Adrenal gland (tissue), 5 donors: ENCODE measurements at regions not wholly inside any gene's neighbourhood (a gene's known extent, or its start where the extent isn't known, plus 50 kb on each side); places are given as distances from the start of the nearest gene placed in this dataset.

Source experiments
- POLR2A ChIP-seq, 2 donors: fragments of 450-650 bp; IDR thresholded peaks; one replicate each; pipeline ENCODE4 v1.6.1; 2017; ENCODE audit warnings: antibody characterized with exemption in 2 of 2, mild to moderate bottlenecking in 2 of 2, moderate library complexity in 1 of 2
- TF ChIP-seq, protein P1 (sequence below), 6 experiments: fragments of 450-650 bp in 4 of 6; fragments of 200-600 bp in 2 of 6; sonication (generic) in 1 of 6; IDR thresholded peaks; 1 replicate in 5 of 6; 2 replicates in 1 of 6; pipeline versions ENCODE4 v1.5.1 to v1.8.0; 2016 to 2021; ENCODE audit warnings: antibody characterized with exemption in 6 of 6, mild to moderate bottlenecking in 2 of 6, moderate library complexity in 1 of 6
- donor health status: DM: no; HTN: no; CAD: no.

DNA sequence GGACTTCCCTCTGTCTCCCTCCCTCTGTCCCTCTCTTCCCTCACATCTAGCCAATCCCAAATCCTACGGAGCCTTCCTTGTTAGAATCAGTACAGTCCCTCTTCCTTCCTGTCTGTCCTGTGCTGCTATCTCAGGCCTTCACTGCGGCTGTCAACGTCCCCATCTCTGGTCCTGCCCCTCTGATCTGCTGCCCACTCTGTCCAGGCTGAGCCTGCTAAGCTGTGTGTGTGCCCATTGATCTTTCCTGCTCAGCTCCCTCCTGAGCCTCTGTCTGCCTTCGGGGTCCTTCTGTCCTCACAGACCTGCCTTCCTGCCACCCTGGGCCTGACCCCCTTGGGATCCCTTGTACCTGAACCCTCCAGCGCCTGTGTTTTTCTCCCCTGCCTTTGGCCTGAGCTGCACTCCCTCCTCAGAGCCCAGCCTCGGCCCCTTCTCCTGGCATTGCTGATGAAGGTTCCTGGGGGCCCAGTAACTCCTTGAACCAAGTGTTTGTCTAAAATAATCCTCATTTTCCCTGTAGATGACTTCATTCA is 182.1 kb upstream of the SHH start:
- TF ChIP-seq, protein P1, sequence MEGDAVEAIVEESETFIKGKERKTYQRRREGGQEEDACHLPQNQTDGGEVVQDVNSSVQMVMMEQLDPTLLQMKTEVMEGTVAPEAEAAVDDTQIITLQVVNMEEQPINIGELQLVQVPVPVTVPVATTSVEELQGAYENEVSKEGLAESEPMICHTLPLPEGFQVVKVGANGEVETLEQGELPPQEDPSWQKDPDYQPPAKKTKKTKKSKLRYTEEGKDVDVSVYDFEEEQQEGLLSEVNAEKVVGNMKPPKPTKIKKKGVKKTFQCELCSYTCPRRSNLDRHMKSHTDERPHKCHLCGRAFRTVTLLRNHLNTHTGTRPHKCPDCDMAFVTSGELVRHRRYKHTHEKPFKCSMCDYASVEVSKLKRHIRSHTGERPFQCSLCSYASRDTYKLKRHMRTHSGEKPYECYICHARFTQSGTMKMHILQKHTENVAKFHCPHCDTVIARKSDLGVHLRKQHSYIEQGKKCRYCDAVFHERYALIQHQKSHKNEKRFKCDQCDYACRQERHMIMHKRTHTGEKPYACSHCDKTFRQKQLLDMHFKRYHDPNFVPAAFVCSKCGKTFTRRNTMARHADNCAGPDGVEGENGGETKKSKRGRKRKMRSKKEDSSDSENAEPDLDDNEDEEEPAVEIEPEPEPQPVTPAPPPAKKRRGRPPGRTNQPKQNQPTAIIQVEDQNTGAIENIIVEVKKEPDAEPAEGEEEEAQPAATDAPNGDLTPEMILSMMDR (IDR thresholded peaks at IDR 0.05) = no peak
- no peak for TF ChIP-seq POLR2A (IDR thresholded peaks at IDR 0.05)
